ENCODE measurements at regions not wholly inside any gene's neighbourhood (a gene's known extent, or its start where the extent isn't known, plus 50 kb on each side); places are given as distances from the start of the nearest gene placed in this dataset.

DNA sequence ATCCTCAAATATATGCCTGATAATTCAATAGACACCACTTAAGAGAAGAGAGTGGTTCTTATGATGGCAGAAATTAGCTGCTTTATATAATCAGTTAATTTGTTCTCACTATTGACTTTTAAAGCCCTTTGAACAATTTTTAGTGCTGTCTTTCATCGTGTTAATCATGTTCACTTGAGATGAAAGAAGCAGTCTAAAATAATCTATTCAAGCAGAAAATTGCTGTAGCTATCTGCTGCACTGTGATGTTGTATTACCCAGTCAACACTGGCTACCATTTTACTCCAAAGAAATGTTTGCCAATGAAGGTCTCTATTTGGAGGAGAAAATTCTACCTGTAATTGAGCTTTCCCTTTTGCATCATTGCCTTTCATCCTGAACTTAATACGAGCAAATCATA lies 459.8 kb upstream of the FSIP2 start:
- TF ChIP-seq, protein P1, sequence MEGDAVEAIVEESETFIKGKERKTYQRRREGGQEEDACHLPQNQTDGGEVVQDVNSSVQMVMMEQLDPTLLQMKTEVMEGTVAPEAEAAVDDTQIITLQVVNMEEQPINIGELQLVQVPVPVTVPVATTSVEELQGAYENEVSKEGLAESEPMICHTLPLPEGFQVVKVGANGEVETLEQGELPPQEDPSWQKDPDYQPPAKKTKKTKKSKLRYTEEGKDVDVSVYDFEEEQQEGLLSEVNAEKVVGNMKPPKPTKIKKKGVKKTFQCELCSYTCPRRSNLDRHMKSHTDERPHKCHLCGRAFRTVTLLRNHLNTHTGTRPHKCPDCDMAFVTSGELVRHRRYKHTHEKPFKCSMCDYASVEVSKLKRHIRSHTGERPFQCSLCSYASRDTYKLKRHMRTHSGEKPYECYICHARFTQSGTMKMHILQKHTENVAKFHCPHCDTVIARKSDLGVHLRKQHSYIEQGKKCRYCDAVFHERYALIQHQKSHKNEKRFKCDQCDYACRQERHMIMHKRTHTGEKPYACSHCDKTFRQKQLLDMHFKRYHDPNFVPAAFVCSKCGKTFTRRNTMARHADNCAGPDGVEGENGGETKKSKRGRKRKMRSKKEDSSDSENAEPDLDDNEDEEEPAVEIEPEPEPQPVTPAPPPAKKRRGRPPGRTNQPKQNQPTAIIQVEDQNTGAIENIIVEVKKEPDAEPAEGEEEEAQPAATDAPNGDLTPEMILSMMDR (IDR thresholded peaks at IDR 0.05) = no peak
- no peak for TF ChIP-seq POLR2AphosphoS5 (IDR thresholded peaks at IDR 0.05)
- no peak for TF ChIP-seq POLR2A (IDR thresholded peaks at IDR 0.05)
